IPS-18a (cell line): ENCODE measurements at regions not wholly inside any gene's neighbourhood (a gene's known extent, or its start where the extent isn't known, plus 50 kb on each side); places are given as distances from the start of the nearest gene placed in this dataset.

Experiments used
- H3K27ac ChIP-seq: one replicate; pipeline ENCODE4 v1.5.1; 2013; ENCODE audit warnings: low read length
- H3K27me3 ChIP-seq: one replicate; pipeline ENCODE4 v1.6.1; 2013; ENCODE audit warnings: mild to moderate bottlenecking, low read length; ENCODE audit not compliant: control insufficient read depth, insufficient read depth
- H3K36me3 ChIP-seq: one replicate; pipeline ENCODE4 v1.6.1; 2013; ENCODE audit warnings: low read depth, low read length; ENCODE audit not compliant: control insufficient read depth
- H3K4me1 ChIP-seq: one replicate; pipeline ENCODE4 v1.6.1; 2013; ENCODE audit warnings: low read depth, low read length; ENCODE audit not compliant: control insufficient read depth
- H3K4me3 ChIP-seq: one replicate; pipeline ENCODE4 v1.5.1; 2013; ENCODE audit warnings: low read length
- H3K9ac ChIP-seq: one replicate; pipeline ENCODE4 v1.6.1; 2013; ENCODE audit warnings: mild to moderate bottlenecking, low read length, moderate library complexity
- H3K9me3 ChIP-seq: one replicate; pipeline ENCODE4 v1.6.1; 2013; ENCODE audit warnings: low read depth, low read length; ENCODE audit not compliant: control insufficient read depth

DNA sequence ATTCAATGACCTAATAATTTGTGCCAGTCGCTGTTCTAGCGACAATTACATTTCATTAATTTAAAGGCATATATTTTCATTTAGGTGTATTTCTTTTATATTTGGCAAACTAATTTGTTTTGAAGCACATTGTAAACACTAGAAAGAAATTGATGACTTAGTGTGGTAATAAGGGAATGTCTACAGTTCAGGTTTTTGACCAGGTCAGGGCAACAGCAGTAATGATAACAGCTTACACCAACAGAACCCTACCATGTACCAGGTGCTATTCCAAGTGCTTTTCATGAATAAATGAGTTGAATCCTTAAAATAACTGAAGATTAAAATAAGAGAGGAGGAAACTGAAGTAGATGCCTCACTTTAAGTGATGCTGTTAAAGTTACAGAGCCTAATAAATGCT is 85.4 kb upstream of the SLC38A2 start:
- Histone ChIP-seq H3K9me3 (no peaks in the 10 kb centered on the region), H3K4me1 (peaks cover 10% of the 10 kb centered on the region), H3K4me3 (no peak overlapping the region), H3K27me3 (no peaks in the 10 kb centered on the region), H3K36me3 (no peaks in the 10 kb centered on the region), H3K27ac (no peak overlapping the region), H3K9ac (no peak overlapping the region)

DNA sequence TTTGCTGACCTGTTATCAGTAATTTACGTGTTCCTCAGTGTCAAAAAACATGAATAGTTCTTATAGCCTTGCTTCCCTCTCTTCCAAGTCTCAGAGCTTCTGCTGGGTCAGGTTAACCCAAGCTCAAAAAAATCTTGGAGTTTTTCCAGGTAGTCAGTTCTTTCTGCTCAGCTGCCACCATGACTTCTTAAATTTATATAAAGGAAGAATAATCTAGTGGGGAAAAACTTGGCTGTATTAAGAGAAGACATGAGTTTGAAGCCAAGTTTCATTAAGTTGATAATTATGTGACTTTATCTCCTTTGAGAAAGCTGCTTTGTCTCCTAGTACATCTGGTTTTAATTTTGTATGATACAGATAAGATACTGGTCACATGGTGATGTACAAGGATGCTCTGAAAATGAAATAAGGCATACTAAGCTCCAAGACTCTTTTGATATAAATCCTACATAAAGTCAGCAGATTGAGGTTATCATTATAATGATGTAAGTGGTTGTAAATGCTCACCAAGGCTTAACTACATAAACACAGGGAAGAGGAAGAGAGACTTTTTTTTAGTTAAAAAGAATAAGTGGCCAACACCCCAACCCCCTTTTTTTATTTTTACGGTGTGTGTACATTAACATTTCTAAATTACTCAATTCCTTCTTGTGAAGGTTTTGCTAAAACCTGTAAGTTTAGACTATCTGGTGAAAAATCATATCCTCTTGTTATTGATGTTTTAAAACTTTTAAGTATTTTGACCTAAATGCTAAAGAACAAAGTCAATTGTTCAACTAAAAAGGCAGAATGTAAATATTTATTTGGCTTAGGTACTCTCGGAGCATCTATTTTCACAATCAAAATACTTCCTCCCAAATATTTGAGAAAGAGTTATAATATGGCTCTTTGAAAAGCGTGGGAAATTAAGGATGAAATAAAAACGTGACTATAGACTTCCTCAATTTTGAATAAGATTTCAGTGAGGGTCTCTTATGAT is 84.1 kb upstream of the SLC38A2 start:
- Histone ChIP-seq H3K9ac (no peak overlapping the region), H3K36me3 (no peaks in the 10 kb centered on the region), H3K4me1 (peaks cover 10% of the 10 kb centered on the region), H3K9me3 (no peaks in the 10 kb centered on the region), H3K27ac (no peak overlapping the region), H3K27me3 (no peaks in the 10 kb centered on the region), H3K4me3 (no peak overlapping the region)

DNA sequence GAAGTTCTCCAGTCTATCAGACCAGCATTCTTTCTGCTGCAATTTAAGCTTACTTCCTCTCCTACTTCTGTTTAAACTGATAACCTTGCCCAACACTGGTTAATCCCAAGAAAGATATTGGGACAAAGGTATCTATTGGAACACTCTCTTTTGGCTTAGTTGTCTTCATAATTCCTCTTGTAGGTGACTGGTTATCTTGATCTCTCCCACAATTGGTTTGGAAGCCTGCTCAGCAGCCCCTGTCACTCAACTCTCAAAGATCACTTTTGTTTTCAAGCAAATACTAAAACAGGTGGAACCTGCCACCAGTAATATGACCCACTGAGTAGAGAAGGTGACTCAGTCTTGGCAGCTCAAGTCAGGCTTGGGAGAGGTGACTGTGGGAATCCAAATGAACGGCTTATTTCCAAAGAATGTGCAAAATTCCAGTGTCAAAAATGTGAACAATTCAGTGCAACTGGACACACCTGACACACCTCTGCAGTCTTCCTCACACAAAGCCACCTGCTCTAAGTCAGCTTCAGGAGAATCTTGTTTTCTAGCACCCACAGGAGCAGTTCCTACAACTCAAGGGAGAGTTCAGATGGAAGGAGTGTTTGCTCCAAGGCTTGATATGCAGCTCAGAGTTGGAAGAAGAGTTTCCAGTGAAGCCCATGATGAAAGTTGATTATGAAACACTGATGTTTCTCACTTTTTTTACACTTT is 83.2 kb upstream of the SLC38A2 start:
- no peaks in the 10 kb centered on the region for H3K9me3 ChIP-seq
- no peak overlapping the region for H3K27ac ChIP-seq
- no peak overlapping the region for H3K9ac ChIP-seq
- H3K4me1 ChIP-seq, result peaks cover 10% of the 10 kb centered on the region
- no peaks in the 10 kb centered on the region for H3K27me3 ChIP-seq
- H3K4me3 ChIP-seq, result no peak overlapping the region
- no peaks in the 10 kb centered on the region for H3K36me3 ChIP-seq

DNA sequence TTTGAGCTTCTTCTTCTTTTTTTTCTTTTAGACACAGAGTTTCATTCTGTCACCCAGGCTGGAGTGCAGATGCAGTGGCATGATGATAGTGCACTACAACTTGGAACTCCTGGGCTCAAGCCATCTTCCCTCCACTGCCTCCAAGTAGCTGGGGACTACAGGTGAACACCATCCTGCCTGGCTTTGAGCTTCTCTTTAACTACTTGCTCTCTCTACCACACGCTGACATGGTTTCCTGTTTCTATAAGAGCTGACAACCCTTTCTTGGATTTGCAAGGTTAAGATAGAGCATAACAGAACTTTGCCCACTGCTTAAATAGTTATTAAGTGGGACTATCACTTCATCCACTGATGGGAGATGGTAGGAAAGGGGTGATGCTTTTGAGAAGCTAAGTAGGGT is 82.4 kb upstream of the SLC38A2 start:
- H3K9me3 ChIP-seq, result no peaks in the 10 kb centered on the region
- H3K4me3 ChIP-seq, result no peak overlapping the region
- H3K9ac ChIP-seq, result no peak overlapping the region
- no peak overlapping the region for H3K27ac ChIP-seq
- H3K36me3 ChIP-seq, result no peaks in the 10 kb centered on the region
- H3K4me1 ChIP-seq, result peaks cover 10% of the 10 kb centered on the region
- no peaks in the 10 kb centered on the region for H3K27me3 ChIP-seq

DNA sequence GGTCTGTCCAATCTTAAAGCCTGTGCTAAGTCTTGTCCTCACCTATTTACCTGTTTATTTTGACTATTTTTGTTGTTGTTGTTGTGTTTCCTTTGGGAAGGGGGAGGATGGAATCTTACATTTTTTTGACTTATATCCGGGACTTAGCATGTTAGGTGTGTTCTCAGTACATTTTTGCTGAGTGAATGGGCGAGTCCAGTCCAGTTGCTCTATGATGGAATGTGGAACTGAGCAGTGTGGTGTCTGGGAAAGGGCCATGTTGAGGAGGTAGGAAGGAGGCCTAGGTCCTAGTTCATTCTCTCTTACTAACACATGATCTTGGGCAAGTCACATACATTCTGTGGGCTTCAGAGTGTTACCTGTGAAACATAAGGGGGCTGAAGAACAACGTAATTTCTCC is 80.9 kb upstream of the SLC38A2 start:
- no peaks in the 10 kb centered on the region for H3K27me3 ChIP-seq
- no peak overlapping the region for H3K27ac ChIP-seq
- no peak overlapping the region for H3K9ac ChIP-seq
- no peaks in the 10 kb centered on the region for H3K9me3 ChIP-seq
- no peak overlapping the region for H3K4me3 ChIP-seq
- peaks cover 2% of the 10 kb centered on the region for H3K4me1 ChIP-seq
- H3K36me3 ChIP-seq, result no peaks in the 10 kb centered on the region

DNA sequence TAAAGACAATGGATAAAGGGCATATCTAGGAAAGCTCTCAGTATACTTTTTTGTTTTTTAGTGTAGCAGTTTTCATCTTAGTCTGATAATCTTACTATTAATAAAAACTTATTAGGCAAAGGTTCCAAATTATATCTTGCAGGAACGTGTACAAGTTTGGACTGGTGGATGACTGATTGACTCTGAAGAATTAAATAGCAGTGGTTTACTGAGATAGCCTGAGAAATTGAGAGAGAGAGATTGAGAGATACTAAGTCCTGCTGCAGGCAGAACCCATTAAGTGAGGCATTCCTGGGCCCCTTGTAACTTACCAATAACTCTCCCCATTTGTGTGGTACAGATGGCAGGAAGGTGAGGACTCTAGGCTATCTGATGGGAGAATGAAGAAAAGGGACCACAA is 80.2 kb upstream of the SLC38A2 start:
- no peaks in the 10 kb centered on the region for H3K27me3 ChIP-seq
- H3K9ac ChIP-seq, result no peak overlapping the region
- no peak overlapping the region for H3K4me3 ChIP-seq
- H3K27ac ChIP-seq, result no peak overlapping the region
- no peaks in the 10 kb centered on the region for H3K36me3 ChIP-seq
- H3K9me3 ChIP-seq, result no peaks in the 10 kb centered on the region
- no peaks in the 10 kb centered on the region for H3K4me1 ChIP-seq

DNA sequence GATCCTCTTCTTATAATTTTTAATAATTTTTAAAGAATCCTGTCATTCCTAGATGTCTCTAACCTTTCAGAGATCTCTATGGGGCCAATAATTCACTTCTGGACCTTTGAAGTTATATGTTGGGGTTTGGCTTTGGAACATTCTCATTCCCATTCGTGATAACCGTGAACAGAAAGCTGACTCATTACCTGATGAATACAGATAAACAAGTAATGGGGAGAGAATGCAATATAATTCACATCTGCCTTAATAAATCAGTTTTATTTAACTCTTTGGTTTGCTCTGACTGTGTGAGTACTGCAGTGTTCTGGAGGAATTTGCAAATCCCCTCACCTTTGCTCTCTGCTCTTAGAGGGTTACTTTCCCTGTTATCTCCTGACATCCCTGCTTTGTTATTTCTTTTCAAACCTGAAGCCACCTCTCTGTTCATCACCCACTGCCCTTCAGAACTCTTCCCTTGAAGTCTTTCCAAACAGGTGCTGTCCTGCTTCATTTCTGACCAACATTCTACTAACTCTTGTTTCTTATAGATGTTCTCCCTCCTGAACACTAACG is 79.6 kb upstream of the SLC38A2 start:
- Histone ChIP-seq H3K27me3 (no peaks in the 10 kb centered on the region), H3K27ac (no peak overlapping the region), H3K4me3 (no peak overlapping the region), H3K36me3 (no peaks in the 10 kb centered on the region), H3K9ac (no peak overlapping the region), H3K4me1 (no peaks in the 10 kb centered on the region), H3K9me3 (no peaks in the 10 kb centered on the region)

DNA sequence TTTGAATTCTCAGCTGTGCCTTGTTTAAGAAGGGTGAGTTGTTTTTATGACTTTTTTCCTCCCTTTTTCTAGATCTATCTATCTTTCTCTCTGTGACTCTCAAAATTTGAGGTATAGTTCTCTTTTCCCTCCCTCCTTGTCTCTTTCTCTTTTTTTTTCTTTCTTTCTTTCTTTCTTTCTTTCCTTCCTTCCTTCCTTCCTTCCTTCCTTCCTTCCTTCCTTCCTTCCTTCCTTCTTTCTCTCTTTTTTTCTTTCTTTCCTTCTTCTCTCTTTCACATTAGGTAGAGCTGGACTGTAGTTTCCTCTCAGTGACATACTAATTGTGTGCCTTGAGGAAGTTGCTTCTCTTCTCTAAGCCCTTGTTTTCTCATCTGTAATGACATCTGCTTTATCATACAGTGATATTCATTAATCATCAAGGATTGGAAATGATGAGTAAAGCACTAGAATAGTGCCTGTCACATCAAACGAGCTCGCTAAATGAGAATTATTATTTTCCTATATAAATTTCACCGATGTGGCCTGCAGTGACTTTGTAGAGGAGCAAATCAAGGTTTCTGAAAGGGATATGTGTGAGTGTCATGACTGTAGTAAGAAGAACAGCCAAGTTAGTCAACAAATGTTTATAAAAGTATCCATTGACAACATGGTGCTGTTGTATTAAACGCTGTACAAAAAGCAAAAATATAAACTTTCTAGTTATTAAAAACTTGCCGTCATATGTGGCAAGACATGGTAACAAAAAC is 78.9 kb upstream of the SLC38A2 start:
- no peaks in the 10 kb centered on the region for H3K27me3 ChIP-seq
- no peak overlapping the region for H3K27ac ChIP-seq
- H3K4me3 ChIP-seq, result no peak overlapping the region
- no peaks in the 10 kb centered on the region for H3K4me1 ChIP-seq
- H3K9ac ChIP-seq, result no peak overlapping the region
- no peaks in the 10 kb centered on the region for H3K36me3 ChIP-seq
- no peaks in the 10 kb centered on the region for H3K9me3 ChIP-seq

DNA sequence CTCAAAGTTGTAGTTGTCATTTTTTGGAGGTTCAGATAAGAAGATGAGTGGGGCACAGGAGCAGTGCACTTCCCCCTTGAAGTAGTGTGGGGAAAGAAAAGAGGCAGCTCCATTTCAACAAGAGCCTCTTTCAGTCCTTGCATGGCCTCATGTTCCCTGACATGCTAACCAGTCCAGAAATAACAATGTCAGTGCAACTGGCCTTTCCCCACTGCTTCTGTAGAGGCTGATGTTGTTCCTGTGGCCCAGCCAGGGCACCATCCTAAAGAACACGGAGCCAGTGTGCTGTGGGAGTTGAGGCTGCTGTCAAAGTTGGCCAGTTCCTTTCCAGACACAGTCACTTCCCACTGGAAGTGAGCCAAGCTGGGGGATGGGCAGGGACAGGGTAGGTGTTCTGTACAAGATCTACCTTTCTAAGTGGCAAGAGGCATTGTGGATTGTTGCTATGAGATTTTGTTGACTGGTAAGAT is 77.7 kb upstream of the SLC38A2 start:
- Histone ChIP-seq H3K4me3 (no peak overlapping the region), H3K27me3 (no peaks in the 10 kb centered on the region), H3K9ac (no peak overlapping the region), H3K9me3 (no peaks in the 10 kb centered on the region), H3K36me3 (no peaks in the 10 kb centered on the region), H3K4me1 (no peaks in the 10 kb centered on the region), H3K27ac (no peak overlapping the region)

DNA sequence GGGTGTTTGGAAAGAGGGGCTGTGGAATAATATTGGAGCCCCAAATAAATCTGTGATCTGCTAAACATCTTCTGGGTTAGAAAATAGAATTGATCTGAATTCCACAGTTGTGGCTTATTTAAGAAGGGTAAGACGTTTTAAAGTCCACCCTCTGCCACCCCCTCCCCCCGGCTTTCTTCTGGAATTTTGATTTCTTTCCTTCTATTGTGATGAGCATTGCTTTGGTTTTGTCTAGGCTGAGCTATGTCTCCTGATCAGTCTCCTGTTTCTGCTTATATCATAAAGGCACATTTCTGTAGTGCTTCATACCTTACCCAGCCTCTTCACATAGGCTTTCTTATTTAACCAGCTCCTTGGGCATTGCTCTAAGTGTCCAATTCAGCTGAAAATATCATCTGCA is 77.3 kb upstream of the SLC38A2 start:
- H3K36me3 ChIP-seq, result no peaks in the 10 kb centered on the region
- no peaks in the 10 kb centered on the region for H3K9me3 ChIP-seq
- no peak overlapping the region for H3K9ac ChIP-seq
- H3K4me3 ChIP-seq, result no peak overlapping the region
- no peaks in the 10 kb centered on the region for H3K4me1 ChIP-seq
- H3K27me3 ChIP-seq, result no peaks in the 10 kb centered on the region
- no peak overlapping the region for H3K27ac ChIP-seq

DNA sequence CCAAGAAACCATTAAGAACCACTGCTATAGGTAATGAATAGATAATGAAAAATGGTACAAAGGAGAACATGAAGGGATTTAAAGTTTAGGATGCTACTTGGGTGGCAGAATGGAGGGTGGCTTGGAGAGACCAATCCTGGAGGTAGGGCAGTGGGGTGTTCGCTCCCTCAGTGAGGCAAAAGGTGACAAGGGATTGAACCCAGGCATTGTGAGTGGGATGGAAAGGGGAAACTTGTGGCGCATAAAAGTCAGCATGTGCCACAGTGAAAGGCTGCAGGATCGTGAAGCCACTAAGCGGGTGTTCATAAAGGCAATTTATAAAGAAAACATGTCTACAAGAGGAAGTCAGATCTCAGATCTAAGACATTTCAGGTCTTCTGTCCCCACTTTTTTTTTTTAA is 76.7 kb upstream of the SLC38A2 start:
- H3K9me3 ChIP-seq, result no peaks in the 10 kb centered on the region
- no peak overlapping the region for H3K4me3 ChIP-seq
- H3K36me3 ChIP-seq, result no peaks in the 10 kb centered on the region
- no peaks in the 10 kb centered on the region for H3K27me3 ChIP-seq
- H3K4me1 ChIP-seq, result no peaks in the 10 kb centered on the region
- H3K27ac ChIP-seq, result no peak overlapping the region
- no peak overlapping the region for H3K9ac ChIP-seq
